HEK293T (cell line): ENCODE measurements at regions not wholly inside any gene's neighbourhood (a gene's known extent, or its start where the extent isn't known, plus 50 kb on each side); places are given as distances from the start of the nearest gene placed in this dataset.

Experiments
- ARNT ChIP-seq: fragments of 450-650 bp; IDR thresholded peaks from 2 replicates; pipeline ENCODE4 v1.6.1; 2017; ENCODE audit warnings: mild to moderate bottlenecking
- FOXM1 ChIP-seq: fragments of 450-650 bp; IDR thresholded peaks from 2 replicates; pipeline ENCODE4 v1.6.1; 2017; ENCODE audit warnings: mild to moderate bottlenecking, borderline replicate concordance

DNA sequence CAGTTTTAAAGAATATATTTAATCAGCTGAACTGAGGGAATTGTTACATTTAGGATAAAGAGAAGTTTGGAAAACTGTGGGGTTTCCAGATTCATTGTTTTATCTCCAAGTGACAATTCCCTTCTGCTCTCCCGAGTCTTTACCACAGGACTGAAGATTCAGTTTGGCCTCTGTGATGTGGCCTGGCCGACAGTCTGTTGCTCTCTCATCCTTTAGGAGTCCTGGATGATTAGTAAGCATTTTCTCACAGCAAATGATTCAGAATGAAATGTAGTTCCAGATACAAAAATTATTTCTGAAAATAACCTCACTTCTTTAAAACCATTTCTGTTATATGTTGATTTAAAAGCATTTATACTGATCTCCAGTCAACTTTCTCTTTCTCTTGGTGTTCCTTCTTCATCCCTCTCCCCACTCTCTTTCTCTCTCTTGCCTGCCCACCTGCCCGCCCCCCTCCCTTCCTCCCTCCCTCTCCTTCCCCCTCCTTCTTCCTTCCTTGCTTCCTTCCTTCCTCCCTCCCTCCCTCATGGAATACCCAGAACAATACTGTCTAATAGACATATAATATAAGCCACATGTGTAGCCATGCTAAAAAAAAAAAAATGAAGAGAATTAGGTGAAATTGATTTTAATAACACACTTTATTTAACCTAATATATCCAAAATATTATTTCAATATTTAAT is 254.9 kb downstream of the PRL start:
- no peak for TF ChIP-seq ARNT
- TF ChIP-seq FOXM1: no peak
